Activated CD4-positive, alpha-beta T cell treated with anti-CD3 and anti-CD28 coated beads, Interleukin-2, amount 10 ng/mL, durations not matched to agents 24 days and 14 days (primary cell): ENCODE measurements at regions not wholly inside any gene's neighbourhood (a gene's known extent, or its start where the extent isn't known, plus 50 kb on each side); places are given as distances from the start of the nearest gene placed in this dataset.
"Not testable (repeated sequence)": the region's sequence is repeated elsewhere in the genome, so short reads cannot be mapped to it uniquely, and the experiment has no call there.

Source experiments
- DNase-seq: peaks from one replicate; pipeline ENCODE4 v3.0.0; 2022
- H3K27ac Mint-ChIP-seq: one replicate; pipeline ENCODE4 v1.8.0; 2022; ENCODE audit warnings: mild to moderate bottlenecking, mixed read lengths
- H3K27me3 Mint-ChIP-seq: one replicate; pipeline ENCODE4 v1.8.0; 2022; ENCODE audit warnings: mixed read lengths
- H3K36me3 Mint-ChIP-seq: one replicate; pipeline ENCODE4 v1.8.0; 2022; ENCODE audit warnings: low read depth, mild to moderate bottlenecking, mixed read lengths
- H3K4me1 Mint-ChIP-seq: one replicate; pipeline ENCODE4 v1.8.0; 2021; ENCODE audit warnings: mixed read lengths
- H3K4me3 Mint-ChIP-seq: one replicate; pipeline ENCODE4 v1.8.0; 2022; ENCODE audit warnings: mild to moderate bottlenecking, moderate library complexity, mixed read lengths
- H3K9me3 Mint-ChIP-seq: one replicate; pipeline ENCODE4 v1.8.0; 2021; ENCODE audit warnings: mixed read lengths
- intact Hi-C: fragments of 100-400 bp; cut with micrococcal nuclease; formaldehyde crosslinking; loops from one replicate; pipeline ENCODE4 v1.15.1; 2023

DNA sequence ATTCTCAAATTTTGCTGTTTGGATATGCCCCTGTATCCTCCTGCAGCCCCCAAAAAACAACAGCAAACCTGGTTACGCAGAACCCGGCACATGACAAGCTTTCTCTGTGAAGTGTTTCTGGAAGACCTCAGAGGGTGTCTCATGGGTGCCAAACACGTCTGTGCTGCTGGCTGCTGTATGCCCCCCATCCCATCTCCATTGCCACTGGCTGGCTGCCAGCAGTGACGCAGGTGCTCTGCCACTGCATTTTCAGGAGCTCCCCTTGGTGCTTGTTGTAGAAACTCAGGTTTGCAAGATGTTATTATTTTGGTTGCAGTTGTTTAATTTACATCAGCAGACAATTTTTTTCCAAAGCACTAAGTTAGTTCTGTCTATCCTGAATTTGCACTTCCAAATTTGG lies 166.4 kb upstream of the FANCL start:
- peaks cover 1% of the 10 kb centered on the region for H3K27me3 Mint-ChIP-seq
- no peak for DNase-seq
- no peak overlapping the region for H3K27ac Mint-ChIP-seq
- intact Hi-C loops = no loop called here
- H3K36me3 Mint-ChIP-seq = no peaks in the 10 kb centered on the region
- no peaks in the 10 kb centered on the region for H3K4me1 Mint-ChIP-seq
- H3K4me3 Mint-ChIP-seq = no peak overlapping the region
- no peaks in the 10 kb centered on the region for H3K9me3 Mint-ChIP-seq

DNA sequence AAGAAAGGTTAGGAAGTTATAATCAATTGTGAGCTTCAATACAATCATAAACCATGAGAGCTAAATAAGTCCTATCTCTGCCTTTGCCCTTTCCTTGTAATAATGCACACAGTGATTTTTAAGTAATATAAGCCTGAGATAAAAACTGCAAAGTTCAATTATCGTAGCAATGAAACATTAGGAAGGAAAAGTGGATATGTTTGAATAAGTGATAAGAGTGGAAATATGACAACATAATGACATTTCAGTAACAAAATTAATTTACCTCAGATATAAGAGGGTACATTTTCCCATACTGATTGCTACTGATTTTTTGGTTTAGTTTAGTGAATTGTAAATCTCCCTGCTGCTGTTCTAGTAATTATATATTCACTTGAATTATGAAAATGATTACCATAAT lies 164.2 kb upstream of the FANCL start:
- no peak for DNase-seq
- no peak overlapping the region for H3K27ac Mint-ChIP-seq
- peaks cover 1% of the 10 kb centered on the region for H3K27me3 Mint-ChIP-seq
- H3K36me3 Mint-ChIP-seq = no peaks in the 10 kb centered on the region
- intact Hi-C loops = no loop called here
- no peaks in the 10 kb centered on the region for H3K4me1 Mint-ChIP-seq
- no peaks in the 10 kb centered on the region for H3K9me3 Mint-ChIP-seq
- no peak overlapping the region for H3K4me3 Mint-ChIP-seq

DNA sequence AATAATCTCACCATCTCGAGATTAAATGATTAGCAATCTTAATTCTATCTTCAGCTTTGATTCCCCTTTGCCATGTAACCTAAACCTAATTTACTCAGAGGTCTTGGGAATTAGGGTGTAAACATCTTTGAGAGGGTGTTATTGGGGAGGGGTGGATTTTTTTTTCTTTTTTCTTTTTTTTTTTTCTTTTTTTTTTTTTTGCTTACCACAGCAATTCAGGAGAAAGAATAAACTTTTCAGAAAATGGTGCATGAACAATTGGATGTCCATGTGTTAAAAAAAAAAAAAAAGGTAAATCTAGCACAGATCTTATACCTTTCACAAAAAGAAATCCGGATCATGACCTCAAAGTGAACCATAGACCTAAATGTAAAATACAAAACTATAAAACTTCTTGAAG lies 160.8 kb upstream of the FANCL start:
- intact Hi-C loops = no loop called here
- Mint-ChIP-seq H3K27ac (no peak overlapping the region), H3K4me3 (no peak overlapping the region), H3K4me1 (no peaks in the 10 kb centered on the region), H3K36me3 (no peaks in the 10 kb centered on the region), H3K27me3 (peaks cover 1% of the 10 kb centered on the region), H3K9me3 (no peaks in the 10 kb centered on the region)
- DNase-seq = no peak

DNA sequence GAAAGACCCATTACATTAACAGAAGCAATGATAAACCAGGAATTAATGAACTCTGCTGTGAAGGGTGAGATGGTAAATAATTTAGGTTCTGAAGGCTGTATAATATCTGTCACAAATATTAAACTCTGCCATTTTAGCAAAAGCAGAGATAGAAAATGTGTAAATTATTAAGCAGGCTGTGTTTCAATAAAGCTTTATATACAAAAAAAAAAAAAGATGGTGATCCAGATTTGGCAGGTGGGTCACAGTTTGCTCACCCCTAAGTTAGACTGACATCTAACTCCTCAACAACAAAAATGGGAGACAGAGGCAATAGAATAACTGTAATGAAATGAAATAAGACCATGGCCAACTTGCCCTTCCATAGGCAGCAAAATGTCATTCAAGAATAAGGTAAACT lies 157.3 kb upstream of the FANCL start:
- H3K4me3 Mint-ChIP-seq = no peak overlapping the region
- H3K4me1 Mint-ChIP-seq = no peaks in the 10 kb centered on the region
- no peak for DNase-seq
- H3K27ac Mint-ChIP-seq = no peak overlapping the region
- no peaks in the 10 kb centered on the region for H3K36me3 Mint-ChIP-seq
- intact Hi-C loops = no loop called here
- no peaks in the 10 kb centered on the region for H3K27me3 Mint-ChIP-seq
- H3K9me3 Mint-ChIP-seq = no peaks in the 10 kb centered on the region

DNA sequence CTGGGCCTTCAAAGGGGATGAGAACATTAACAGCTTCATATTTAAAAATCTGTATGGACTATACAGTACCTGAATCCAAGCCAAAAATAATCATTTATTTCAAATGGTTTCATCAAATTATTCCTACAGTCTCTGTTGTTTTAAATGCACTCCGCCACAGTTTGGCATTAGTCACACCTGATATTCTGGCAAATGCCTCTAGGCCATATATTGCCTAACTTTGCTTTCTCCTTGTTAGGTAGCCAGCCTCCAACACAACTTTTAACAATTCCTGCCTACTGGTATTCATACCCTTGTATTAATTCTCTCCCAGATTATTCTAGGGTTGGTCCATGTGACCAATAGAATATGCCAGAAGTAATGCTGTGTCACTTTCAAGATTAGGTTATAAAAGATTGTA lies 146.6 kb upstream of the FANCL start:
- no peaks in the 10 kb centered on the region for H3K4me1 Mint-ChIP-seq
- H3K9me3 Mint-ChIP-seq = peaks cover 9% of the 10 kb centered on the region
- intact Hi-C loops = no loop called here
- no peak overlapping the region for H3K27ac Mint-ChIP-seq
- no peak overlapping the region for H3K4me3 Mint-ChIP-seq
- H3K36me3 Mint-ChIP-seq = no peaks in the 10 kb centered on the region
- no peak for DNase-seq
- H3K27me3 Mint-ChIP-seq = no peaks in the 10 kb centered on the region

DNA sequence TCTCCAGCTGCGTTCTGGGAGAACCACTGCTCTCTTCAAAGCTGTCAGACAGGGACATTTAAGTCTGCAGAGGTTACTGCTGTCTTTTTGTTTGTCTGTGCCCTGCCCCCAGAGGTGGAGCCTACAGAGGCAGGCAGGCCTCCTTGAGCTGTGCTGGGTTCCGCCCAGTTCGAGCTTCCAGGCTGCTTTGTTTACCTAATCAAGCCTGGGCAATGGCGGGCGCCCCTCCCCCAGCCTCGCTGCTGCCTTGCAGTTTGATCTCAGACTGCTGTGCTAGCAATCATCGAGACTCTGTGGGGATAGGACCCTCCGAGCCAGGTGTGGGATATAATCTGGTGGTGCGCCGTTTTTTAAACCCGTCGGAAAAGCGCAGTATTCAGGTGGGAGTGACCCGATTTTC lies 145.8 kb upstream of the FANCL start:
- H3K27me3 Mint-ChIP-seq, H3K4me3 Mint-ChIP-seq, H3K27ac Mint-ChIP-seq, H3K36me3 Mint-ChIP-seq, H3K9me3 Mint-ChIP-seq, intact Hi-C loops, DNase-seq, H3K4me1 Mint-ChIP-seq: not testable (repeated sequence)

DNA sequence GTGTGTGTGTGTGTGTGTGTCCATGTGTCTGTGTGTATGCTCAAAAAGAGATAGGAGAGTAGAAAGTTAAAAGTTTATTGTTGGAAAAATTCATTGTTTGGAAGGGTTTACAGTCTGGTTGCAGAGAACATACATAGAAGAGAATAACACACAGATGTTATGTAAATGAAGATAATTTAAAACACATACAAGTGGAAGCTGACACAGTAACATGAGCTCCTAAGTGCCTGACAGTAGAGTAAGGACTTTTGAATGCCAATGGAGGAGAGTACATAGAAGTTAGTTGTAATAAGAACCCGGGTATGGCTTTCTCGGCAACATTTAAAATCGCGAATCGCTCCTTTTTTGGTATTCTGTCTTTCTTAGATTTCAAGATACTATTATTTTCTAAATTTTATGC lies 137.0 kb upstream of the FANCL start:
- Mint-ChIP-seq H3K36me3 (no peaks in the 10 kb centered on the region), H3K27ac (no peak overlapping the region), H3K4me1 (no peaks in the 10 kb centered on the region), H3K9me3 (peaks cover 14% of the 10 kb centered on the region), H3K27me3 (peaks cover 5% of the 10 kb centered on the region), H3K4me3 (no peak overlapping the region)
- intact Hi-C loops = no loop called here
- no peak for DNase-seq

DNA sequence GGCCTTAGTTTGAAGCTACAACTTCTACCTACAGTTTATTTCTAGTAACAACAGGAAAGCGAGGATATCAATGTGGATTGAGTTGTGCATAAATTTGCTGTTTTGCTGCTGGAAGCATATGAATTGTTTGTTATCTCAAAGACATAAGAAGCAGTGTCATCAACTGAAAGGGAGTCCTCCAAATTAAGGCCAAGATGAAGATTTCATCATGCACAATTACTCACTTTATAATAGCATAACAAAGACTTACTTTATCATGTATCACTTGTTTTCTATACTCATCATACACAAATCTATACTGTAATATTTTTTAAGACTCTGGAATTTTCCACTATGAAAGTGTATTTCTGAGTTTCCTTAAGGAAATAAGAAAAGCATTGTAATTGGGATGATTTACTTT lies 136.1 kb upstream of the FANCL start:
- no peak overlapping the region for H3K4me3 Mint-ChIP-seq
- no peaks in the 10 kb centered on the region for H3K4me1 Mint-ChIP-seq
- intact Hi-C loops = no loop called here
- H3K27ac Mint-ChIP-seq = no peak overlapping the region
- DNase-seq = no peak
- H3K36me3 Mint-ChIP-seq = no peaks in the 10 kb centered on the region
- peaks cover 15% of the 10 kb centered on the region for H3K9me3 Mint-ChIP-seq
- H3K27me3 Mint-ChIP-seq = peaks cover 7% of the 10 kb centered on the region

DNA sequence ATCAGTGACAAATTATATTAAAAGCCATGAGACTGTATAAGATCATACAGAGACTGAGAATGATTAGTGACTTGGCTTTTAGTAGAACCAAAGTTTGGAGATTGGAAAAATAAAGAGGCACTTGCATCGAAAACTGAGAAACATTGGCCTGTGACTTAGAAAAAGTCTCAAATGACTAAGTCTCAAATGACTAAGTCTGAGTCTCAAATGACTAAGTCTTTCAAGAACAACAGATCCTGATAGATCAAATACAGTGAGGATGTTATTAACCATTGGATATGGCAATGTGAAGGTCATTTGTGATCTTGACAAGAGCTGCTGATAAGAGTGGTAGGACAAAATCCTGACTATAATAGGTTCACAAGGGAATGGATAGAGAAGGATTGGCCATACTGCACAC lies 135.5 kb upstream of the FANCL start:
- intact Hi-C loops = no loop called here

DNA sequence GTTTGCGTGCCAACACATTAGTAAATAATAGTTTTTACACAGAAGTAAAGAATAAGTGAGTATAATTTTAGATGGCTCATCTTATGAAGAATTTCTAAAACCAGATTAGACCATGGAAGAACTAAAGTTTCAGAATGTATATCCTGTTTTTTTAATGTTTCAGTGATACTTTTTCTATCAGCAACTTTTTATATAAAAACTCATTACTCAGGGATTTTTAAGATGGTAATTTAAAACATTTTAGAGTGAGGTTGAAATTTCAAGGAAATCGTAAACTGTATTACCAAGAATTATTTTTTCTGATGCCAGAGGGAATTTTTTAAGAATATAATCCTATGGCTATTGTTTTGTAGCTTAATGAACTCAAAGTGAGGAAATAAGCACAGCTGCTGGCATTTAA lies 128.5 kb upstream of the FANCL start:
- Mint-ChIP-seq H3K27me3 (peaks cover 4% of the 10 kb centered on the region), H3K4me1 (no peaks in the 10 kb centered on the region)
- intact Hi-C loops = no loop called here

More for the DNA sequence above, 135.5 kb upstream of the FANCL start:
- no peak for DNase-seq
- no peaks in the 10 kb centered on the region for H3K36me3 Mint-ChIP-seq
- H3K4me1 Mint-ChIP-seq = no peaks in the 10 kb centered on the region
- H3K9me3 Mint-ChIP-seq = peaks cover 15% of the 10 kb centered on the region
- no peak overlapping the region for H3K27ac Mint-ChIP-seq
- H3K27me3 Mint-ChIP-seq = peaks cover 7% of the 10 kb centered on the region
- no peak overlapping the region for H3K4me3 Mint-ChIP-seq

DNA sequence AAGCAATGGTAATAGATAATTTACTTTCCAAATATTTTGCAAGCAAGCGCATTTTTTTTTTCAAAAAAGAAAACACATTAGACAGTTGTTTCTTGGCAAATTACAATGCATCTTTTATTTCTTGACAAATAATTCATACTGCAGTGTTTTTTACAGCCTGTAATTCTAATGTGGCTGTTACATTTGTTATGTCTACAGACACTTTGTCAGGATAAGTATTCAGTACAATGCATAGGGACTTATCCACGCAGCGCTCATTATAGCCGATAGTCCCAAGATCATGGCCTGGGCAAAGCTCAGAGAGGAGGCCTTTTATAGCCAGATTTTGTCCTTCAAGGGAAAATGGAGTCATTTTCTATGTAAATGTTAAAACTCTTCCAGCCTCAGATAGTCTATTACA lies 123.0 kb upstream of the FANCL start:
- no peak overlapping the region for H3K4me3 Mint-ChIP-seq
- no peak for DNase-seq
- no peaks in the 10 kb centered on the region for H3K9me3 Mint-ChIP-seq
- no peak overlapping the region for H3K27ac Mint-ChIP-seq
- intact Hi-C loops = no loop called here
- peaks cover 10% of the 10 kb centered on the region for H3K27me3 Mint-ChIP-seq
- H3K36me3 Mint-ChIP-seq = no peaks in the 10 kb centered on the region
- H3K4me1 Mint-ChIP-seq = no peaks in the 10 kb centered on the region

More for the DNA sequence above, 128.5 kb upstream of the FANCL start:
- DNase-seq = no peak
- Mint-ChIP-seq H3K4me3 (no peak overlapping the region), H3K27ac (no peak overlapping the region), H3K36me3 (no peaks in the 10 kb centered on the region), H3K9me3 (peaks cover 5% of the 10 kb centered on the region)

DNA sequence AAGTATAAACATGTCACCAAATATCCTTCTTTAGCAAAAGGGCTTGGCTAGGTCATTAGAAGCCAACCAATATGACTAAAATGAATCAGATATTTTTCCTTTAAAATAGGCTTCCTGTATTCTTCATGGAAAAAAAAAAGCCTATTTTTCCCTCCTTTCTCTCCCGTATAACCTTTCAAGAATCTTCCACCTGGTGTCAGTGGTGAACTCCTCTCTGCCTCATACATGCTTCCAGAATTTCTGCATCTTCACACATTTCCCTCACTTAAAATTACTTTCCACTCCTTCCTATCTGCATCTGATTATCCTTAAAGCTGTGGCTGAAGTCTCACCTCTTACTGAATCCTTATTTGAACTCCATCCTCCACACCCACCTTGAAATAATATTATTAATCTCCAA lies 116.9 kb upstream of the FANCL start:
- H3K4me1 Mint-ChIP-seq = no peaks in the 10 kb centered on the region
- H3K27me3 Mint-ChIP-seq = peaks cover 35% of the 10 kb centered on the region
- intact Hi-C loops = no loop called here
- no peaks in the 10 kb centered on the region for H3K36me3 Mint-ChIP-seq
- no peak overlapping the region for H3K4me3 Mint-ChIP-seq
- H3K9me3 Mint-ChIP-seq = no peaks in the 10 kb centered on the region
- H3K27ac Mint-ChIP-seq = no peak overlapping the region
- no peak for DNase-seq

DNA sequence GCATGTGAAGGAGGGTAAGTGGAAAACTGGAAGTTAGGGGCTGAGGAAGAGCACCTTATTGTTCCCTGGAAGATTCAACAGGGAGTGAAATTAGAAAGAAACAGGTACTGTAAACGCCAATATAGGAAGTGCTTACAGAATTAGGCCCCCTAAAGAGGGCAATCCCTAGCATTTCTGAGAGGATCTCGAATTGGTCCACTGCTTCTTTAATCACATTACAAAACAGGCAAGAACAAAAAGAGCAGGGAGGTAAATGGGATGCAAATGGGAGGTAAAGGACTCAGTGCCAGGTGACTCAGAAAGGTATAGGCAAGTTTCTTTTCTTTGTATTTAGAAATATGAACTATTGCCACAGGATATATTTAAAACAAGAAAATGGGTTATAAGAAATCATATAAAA lies 116.4 kb upstream of the FANCL start:
- Mint-ChIP-seq H3K27me3 (peaks cover 38% of the 10 kb centered on the region), H3K36me3 (no peaks in the 10 kb centered on the region), H3K27ac (no peak overlapping the region), H3K4me3 (no peak overlapping the region), H3K4me1 (no peaks in the 10 kb centered on the region), H3K9me3 (no peaks in the 10 kb centered on the region)
- intact Hi-C loops = no loop called here
- DNase-seq = no peak

DNA sequence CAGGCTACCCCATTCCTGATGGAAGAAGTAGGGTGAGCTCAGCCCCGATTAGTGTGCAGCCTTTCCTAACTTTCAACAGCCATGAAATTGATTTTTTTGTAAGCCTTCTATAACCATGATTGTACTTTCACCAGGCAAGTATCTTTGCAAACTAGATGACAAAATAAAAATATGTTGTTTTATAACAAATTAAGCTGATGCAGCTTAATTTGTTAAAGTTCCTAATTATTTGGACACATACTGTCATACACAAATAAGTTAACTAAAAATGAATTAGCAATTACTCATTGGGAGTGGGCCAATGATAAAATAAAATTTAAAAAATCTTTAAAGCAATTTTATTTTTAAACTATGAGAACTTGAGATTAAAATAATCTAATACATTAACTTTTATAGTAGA lies 113.1 kb upstream of the FANCL start:
- intact Hi-C loops = no loop called here
- Mint-ChIP-seq H3K27me3 (peaks cover 38% of the 10 kb centered on the region), H3K27ac (no peak overlapping the region), H3K36me3 (no peaks in the 10 kb centered on the region), H3K4me1 (peaks cover 6% of the 10 kb centered on the region), H3K4me3 (no peak overlapping the region), H3K9me3 (no peaks in the 10 kb centered on the region)
- DNase-seq = no peak

DNA sequence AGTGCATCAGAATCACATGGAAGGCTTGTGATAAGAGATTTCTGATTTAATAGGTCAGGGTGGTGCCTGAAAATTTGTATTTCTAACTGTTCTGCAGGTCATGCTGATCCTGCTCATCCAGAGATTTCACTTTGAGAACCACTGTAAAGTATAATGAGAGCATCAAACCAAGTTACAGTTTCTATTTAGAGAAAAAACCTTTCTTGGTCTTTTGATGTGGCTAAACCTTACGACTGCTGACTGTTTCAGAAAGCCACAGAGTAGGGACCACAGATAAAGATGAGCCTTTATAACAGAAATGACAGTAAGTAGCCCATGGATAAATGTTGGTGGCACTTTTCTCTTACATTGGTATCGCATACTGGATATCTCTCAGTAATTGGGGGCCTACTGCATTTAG lies 109.4 kb upstream of the FANCL start:
- Mint-ChIP-seq H3K4me1 (peaks cover 6% of the 10 kb centered on the region), H3K27me3 (peaks cover 49% of the 10 kb centered on the region), H3K4me3 (no peak overlapping the region), H3K36me3 (no peaks in the 10 kb centered on the region), H3K9me3 (no peaks in the 10 kb centered on the region), H3K27ac (no peak overlapping the region)
- peak; percentile 57 for DNase-seq
- intact Hi-C loops = no loop called here

DNA sequence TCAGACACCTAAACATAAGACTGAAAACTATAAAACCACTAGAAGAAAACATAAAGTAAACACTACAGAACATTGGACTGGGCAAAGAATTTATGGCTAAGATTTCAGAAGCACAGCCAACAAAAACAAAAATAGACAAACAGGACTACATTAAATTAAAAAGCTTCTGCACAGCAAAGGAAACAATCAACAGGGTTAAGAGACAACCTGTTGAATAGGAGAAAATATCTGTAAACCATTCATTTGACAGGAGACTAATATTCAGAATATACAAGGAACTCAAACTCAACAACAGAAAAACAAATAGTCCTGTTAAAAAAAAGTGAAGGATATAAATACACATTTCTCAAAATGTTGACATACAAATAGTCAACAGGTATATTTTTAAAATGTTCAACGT lies 106.7 kb upstream of the FANCL start:
- peaks cover 40% of the 10 kb centered on the region for H3K27me3 Mint-ChIP-seq
- no peaks in the 10 kb centered on the region for H3K36me3 Mint-ChIP-seq
- peaks cover 10% of the 10 kb centered on the region for H3K9me3 Mint-ChIP-seq
- H3K27ac Mint-ChIP-seq = no peak overlapping the region
- H3K4me1 Mint-ChIP-seq = peaks cover 6% of the 10 kb centered on the region
- DNase-seq = no peak
- intact Hi-C loops = no loop called here
- H3K4me3 Mint-ChIP-seq = no peak overlapping the region
